Epithelial cell of prostate (primary cell): ENCODE measurements at regions not wholly inside any gene's neighbourhood (a gene's known extent, or its start where the extent isn't known, plus 50 kb on each side); places are given as distances from the start of the nearest gene placed in this dataset.
A peak's percentile ranks its signal among the peaks of the same experiment; 100 is the strongest.
"Not testable (repeated sequence)": the region's sequence is repeated elsewhere in the genome, so short reads cannot be mapped to it uniquely, and the experiment has no call there.

Experiments used
- DNase-seq: peaks from one replicate; pipeline ENCODE4 v3.0.0-alpha.2; 2011; ENCODE audit warnings: low read depth, low spot score
- H3K27ac ChIP-seq: fragments of 450-650 bp; 2 replicates; pipeline ENCODE4 v1.5.1; 2017; ENCODE audit warnings: mild to moderate bottlenecking

- H3K27ac ChIP-seq, DNase-seq: not testable (repeated sequence)
These were observed 83.2 kb downstream of the POTEB3 start for GRCh38 chr15:21357056-21357455.

- not testable (repeated sequence) for DNase-seq, H3K27ac ChIP-seq
These were observed 84.4 kb downstream of the POTEB3 start for GRCh38 chr15:21355944-21356343.

GRCh38 chr15:21354597-21354996 is 85.7 kb downstream of the POTEB3 start:
- not testable (repeated sequence) for DNase-seq, H3K27ac ChIP-seq

- DNase-seq, H3K27ac ChIP-seq: not testable (repeated sequence)
These were observed 87.5 kb downstream of the POTEB3 start for GRCh38 chr15:21352670-21353318.

- DNase-seq, H3K27ac ChIP-seq: not testable (repeated sequence)
These were observed 95.3 kb downstream of the POTEB3 start for GRCh38 chr15:21344960-21345359.

GRCh38 chr15:21344500-21344899 is 95.8 kb downstream of the POTEB3 start:
- not testable (repeated sequence) for DNase-seq, H3K27ac ChIP-seq

GRCh38 chr15:21337028-21337427 is 103.3 kb downstream of the POTEB3 start:
- DNase-seq, H3K27ac ChIP-seq: not testable (repeated sequence)

GRCh38 chr15:21324720-21325460 is 115.4 kb downstream of the POTEB3 start:
- H3K27ac ChIP-seq, DNase-seq: not testable (repeated sequence)

GRCh38 chr15:21284353-21284752 is 155.9 kb downstream of the POTEB3 start:
- DNase-seq, H3K27ac ChIP-seq: not testable (repeated sequence)

GRCh38 chr15:21283210-21283609 is 157.1 kb downstream of the POTEB3 start:
- not testable (repeated sequence) for H3K27ac ChIP-seq, DNase-seq

- not testable (repeated sequence) for H3K27ac ChIP-seq, DNase-seq
These were observed 160.0 kb downstream of the POTEB3 start for GRCh38 chr15:21280272-21280671.

GRCh38 chr15:21272176-21272982 is 167.9 kb downstream of the POTEB3 start:
- peak overlapping the region; percentile 2 for H3K27ac ChIP-seq
- not testable (repeated sequence) for DNase-seq

- no peak overlapping the region for H3K27ac ChIP-seq
- no peak for DNase-seq
These were observed 168.7 kb downstream of the POTEB3 start for GRCh38 chr15:21271566-21271965.

GRCh38 chr15:21270474-21270873 is 169.8 kb downstream of the POTEB3 start:
- no peak overlapping the region for H3K27ac ChIP-seq
- DNase-seq: no peak

- DNase-seq, H3K27ac ChIP-seq: not testable (repeated sequence)
These were observed 170.6 kb downstream of the POTEB3 start for GRCh38 chr15:21269673-21270072.

- H3K27ac ChIP-seq: no peak overlapping the region
- DNase-seq: no peak
These were observed 171.2 kb downstream of the POTEB3 start for GRCh38 chr15:21269121-21269520.

GRCh38 chr15:21268436-21268940 is 171.8 kb downstream of the POTEB3 start:
- DNase-seq: no peak
- no peak overlapping the region for H3K27ac ChIP-seq

- no peak overlapping the region for H3K27ac ChIP-seq
- no peak for DNase-seq
These were observed 172.5 kb downstream of the POTEB3 start for GRCh38 chr15:21267671-21268395.

GRCh38 chr15:21267226-21267625 is 173.1 kb downstream of the POTEB3 start:
- DNase-seq: no peak
- H3K27ac ChIP-seq: no peak overlapping the region

- not testable (repeated sequence) for H3K27ac ChIP-seq, DNase-seq
These were observed 174.7 kb downstream of the POTEB3 start for GRCh38 chr15:21265628-21266027.
